ENCODE measurements at regions not wholly inside any gene's neighbourhood (a gene's known extent, or its start where the extent isn't known, plus 50 kb on each side); places are given as distances from the start of the nearest gene placed in this dataset.
A peak's percentile ranks its signal among the peaks of the same experiment; 100 is the strongest.

- Histone ChIP-seq H3K36me3 (no peaks in the 10 kb centered on the region), H3K4me3 (no peak overlapping the region), H3K27me3 (no peaks in the 10 kb centered on the region), H3K9me3 (no peaks in the 10 kb centered on the region), H3K4me1 (no peaks in the 10 kb centered on the region), H3K27ac (no peak overlapping the region)
- TF ChIP-seq POLR2A (IDR thresholded peaks at IDR 0.05) (no peak), CTCF (IDR thresholded peaks at IDR 0.05 in 4 of 5, conservative IDR thresholded peaks at IDR 0.05 in 1 of 5) (no peak)
- in situ Hi-C loops (cut with MboI; ENCODE audit: low sequenced_read_pairs in 4 of 4) (no loop called here), intact Hi-C loops (cut with DNase I; ENCODE audit: low total_unique reads) (no loop called here)
- DNase-seq (no peak), ATAC-seq (no peak)
These were observed 87.5 kb downstream of the SCN11A start for GRCh38 chr3:38964204-38964603.

GRCh38 chr3:38960953-38961622 lies 90.7 kb downstream of the SCN11A start:
- no peak for ATAC-seq

DNA sequence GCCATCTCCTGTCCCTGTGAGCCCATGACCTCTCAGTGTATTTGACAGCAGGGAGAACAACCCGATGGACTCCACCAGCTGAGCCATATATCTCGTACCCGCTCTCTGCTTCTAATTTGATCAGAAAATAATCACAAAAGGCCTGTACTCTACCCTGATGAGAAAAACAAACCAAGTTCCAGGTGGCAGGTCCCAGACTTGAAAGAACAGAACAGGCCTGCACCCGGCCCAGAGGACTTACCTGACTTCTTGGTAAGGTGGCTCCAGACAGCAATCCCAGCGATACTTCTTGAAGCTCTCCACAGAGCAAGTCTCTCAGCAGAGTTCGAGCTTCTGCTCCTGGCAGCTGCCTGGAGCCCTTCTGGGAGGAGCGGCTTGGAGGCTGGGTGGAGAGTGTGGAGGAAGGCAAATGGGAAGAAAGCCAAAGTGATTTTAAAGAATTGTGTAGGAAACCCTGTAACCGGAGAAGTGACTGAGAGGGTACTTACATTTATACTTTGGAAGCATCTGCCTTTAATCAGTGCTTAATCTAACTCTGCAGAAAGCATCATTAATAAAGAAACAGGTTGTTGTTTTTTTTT lies 91.6 kb downstream of the SCN11A start:
- Histone ChIP-seq H3K4me1 (no peaks in the 10 kb centered on the region), H3K9me3 (no peaks in the 10 kb centered on the region), H3K36me3 (no peaks in the 10 kb centered on the region), H3K4me3 (no peak overlapping the region), H3K27ac (no peak overlapping the region), H3K27me3 (no peaks in the 10 kb centered on the region)
- intact Hi-C loops (cut with DNase I; ENCODE audit: low total_unique reads), result no loop called here
- in situ Hi-C loops (cut with MboI; ENCODE audit: low sequenced_read_pairs in 4 of 4), result no loop called here
- DNase-seq, result no peak
- ATAC-seq, result no peak
- TF ChIP-seq CTCF (IDR thresholded peaks at IDR 0.05 in 4 of 5, conservative IDR thresholded peaks at IDR 0.05 in 1 of 5), result no peak
- TF ChIP-seq POLR2A (IDR thresholded peaks at IDR 0.05), result no peak

More at GRCh38 chr3:38960953-38961622, 90.7 kb downstream of the SCN11A start:
- no peaks in the 10 kb centered on the region for H3K4me1 ChIP-seq
- H3K27me3 ChIP-seq, result no peaks in the 10 kb centered on the region
- no peak for TF ChIP-seq POLR2A (IDR thresholded peaks at IDR 0.05)
- TF ChIP-seq CTCF (IDR thresholded peaks at IDR 0.05 in 4 of 5, conservative IDR thresholded peaks at IDR 0.05 in 1 of 5), result peak in 2 of 5 experiments; percentile 15 to 47
- intact Hi-C loops (cut with DNase I; ENCODE audit: low total_unique reads) (no loop called here), in situ Hi-C loops (cut with MboI; ENCODE audit: low sequenced_read_pairs in 4 of 4) (no loop called here)
- no peak overlapping the region for H3K4me3 ChIP-seq
- no peak overlapping the region for H3K27ac ChIP-seq
- H3K36me3 ChIP-seq, result no peaks in the 10 kb centered on the region
- DNase-seq, result no peak
- H3K9me3 ChIP-seq, result no peaks in the 10 kb centered on the region

- H3K27ac ChIP-seq, result no peak overlapping the region
- no peaks in the 10 kb centered on the region for H3K36me3 ChIP-seq
- H3K4me3 ChIP-seq, result no peak overlapping the region
- TF ChIP-seq CTCF (IDR thresholded peaks at IDR 0.05 in 4 of 5, conservative IDR thresholded peaks at IDR 0.05 in 1 of 5), result no peak
- no peaks in the 10 kb centered on the region for H3K4me1 ChIP-seq
- H3K27me3 ChIP-seq, result no peaks in the 10 kb centered on the region
- no peaks in the 10 kb centered on the region for H3K9me3 ChIP-seq
- intact Hi-C loops (cut with DNase I; ENCODE audit: low total_unique reads) (no loop called here), in situ Hi-C loops (cut with MboI; ENCODE audit: low sequenced_read_pairs in 4 of 4) (no loop called here)
- ATAC-seq (no peak), DNase-seq (no peak)
These were observed 93.6 kb downstream of the SCN11A start for GRCh38 chr3:38958026-38958720.
